Activated CD4-positive, alpha-beta T cell treated with anti-CD3 and anti-CD28 coated beads, Interleukin-2, Interleukin-6, amounts not matched to agents 100 ng/mL and 50 ng/mL, durations not matched to agents 16 hours and 8 hours (primary cell): ENCODE measurements at regions not wholly inside any gene's neighbourhood (a gene's known extent, or its start where the extent isn't known, plus 50 kb on each side); places are given as distances from the start of the nearest gene placed in this dataset.

Source experiments
- DNase-seq: peaks from one replicate; pipeline ENCODE4 v3.0.0-alpha.2; 2020

DNA sequence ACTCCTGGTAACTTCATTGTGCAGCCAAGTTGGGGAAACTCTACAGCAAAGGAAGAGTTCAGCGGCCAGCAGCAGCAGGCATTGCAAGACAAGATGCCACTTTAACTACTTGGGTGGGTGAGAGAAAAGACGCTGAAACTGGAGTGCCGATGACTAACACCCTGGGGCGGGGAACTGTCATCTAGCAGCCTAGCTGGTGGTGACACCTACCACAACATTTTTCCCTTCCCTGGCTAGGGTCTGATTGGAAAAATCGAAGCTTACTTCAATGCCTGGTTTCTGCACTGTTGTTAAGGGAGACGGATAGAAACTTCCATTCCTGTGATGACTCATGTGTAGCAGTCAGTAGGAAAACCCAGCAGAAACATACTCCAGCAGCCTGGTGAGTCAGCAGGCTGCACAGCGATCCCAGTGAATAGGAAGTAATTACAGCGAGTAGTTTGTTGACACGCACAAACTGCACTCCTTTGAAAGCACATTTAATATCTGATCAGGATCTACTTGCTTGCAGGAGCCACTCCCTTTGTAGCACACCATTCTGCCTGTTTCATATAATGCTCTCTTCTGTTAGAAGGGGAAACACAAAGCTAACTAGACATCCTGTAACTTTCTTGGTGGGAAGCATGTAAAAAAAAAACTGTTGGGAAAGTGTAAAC is 62.1 kb upstream of the MAPRE2 start:
- DNase-seq: peak; percentile 75

DNA sequence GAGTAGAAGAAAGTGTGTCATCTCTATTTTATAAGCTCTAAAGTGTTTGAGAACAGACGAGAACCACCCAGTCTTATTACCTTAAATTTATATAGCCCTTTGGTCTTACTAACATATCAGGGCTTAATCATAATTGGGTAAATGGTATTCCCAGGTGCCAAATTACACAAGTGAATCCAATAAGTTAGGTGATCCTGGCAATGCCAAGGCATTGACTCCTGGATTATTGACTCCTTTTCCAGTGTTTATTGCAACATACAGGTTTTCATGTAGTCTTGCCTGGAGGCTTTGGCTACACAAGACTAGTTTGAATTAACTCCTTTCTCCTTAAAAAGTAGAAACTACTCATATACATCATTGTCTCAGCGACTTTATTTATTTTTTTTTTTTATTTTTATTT is 59.7 kb upstream of the MAPRE2 start:
- no peak for DNase-seq

DNA sequence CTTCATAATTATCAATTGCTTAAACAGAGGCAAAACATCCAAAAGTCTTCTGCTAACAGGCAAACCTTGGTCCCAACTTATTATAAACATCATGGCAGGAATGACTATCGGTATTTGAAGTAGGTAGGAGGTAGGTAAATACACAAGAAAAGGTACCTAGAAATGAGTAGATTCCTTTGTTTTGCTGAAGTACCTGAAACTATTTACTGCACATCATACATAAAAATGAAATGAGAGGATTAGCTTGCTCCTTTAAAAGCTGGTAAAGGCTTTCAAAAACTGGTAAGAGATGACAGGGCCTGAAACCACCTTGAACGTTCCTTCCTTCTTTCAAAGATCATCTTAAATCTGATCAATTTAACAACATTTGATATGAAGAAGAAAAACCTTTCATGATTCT is 55.2 kb upstream of the MAPRE2 start:
- DNase-seq: no peak

DNA sequence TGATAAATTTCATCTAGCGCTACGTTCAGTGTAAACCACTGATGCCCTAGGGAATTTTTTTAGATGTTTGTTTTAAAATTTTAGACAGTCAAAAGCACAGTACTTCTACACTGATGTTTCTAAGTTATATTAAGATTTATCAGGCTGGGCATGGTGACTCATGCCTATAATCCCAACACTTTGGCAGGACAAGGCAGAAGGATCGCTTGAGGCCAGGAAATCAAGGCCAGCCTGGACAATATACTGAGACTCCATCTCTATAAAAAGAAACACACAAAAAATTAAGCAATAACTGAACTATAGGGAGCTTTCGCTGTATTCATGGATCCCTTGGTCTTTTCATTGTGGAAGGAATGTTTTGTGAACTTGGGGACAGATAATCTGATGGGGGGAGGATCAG is 50.6 kb upstream of the MAPRE2 start:
- no peak for DNase-seq

DNA sequence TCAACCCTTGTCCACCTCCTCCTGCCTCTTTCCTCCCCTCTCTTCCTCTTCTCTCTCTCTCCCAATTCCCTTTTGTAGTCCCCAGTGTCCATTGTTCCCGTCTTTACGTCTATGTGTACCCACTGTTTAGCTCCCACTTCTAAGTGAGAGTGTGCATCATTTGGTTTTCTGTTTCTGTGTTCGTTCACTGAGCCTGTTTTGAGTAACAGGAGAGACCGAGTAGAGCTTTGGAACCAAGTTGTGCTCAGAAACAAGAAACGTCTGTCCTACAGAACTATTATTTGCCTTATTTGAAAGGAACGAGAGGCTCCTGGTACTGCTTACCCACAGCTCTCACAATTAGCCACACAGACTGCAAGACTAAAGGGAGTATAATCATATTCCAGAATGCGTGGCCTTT is 50.1 kb upstream of the MAPRE2 start:
- no peak for DNase-seq
